HepG2 (cell line): ENCODE measurements at regions not wholly inside any gene's neighbourhood (a gene's known extent, or its start where the extent isn't known, plus 50 kb on each side); places are given as distances from the start of the nearest gene placed in this dataset.

Source experiments
- ATAC-seq: fragments of 200-7000 bp; cut with Tn5 transposase; 3 replicates; pipeline ENCODE4 v1.9.1; 2020; ENCODE audit warnings: mild to moderate bottlenecking, moderate library complexity
- BruUV-seq: library from RNA; stranded (reverse); fragments of 400-500 nt; replicated peaks from 2 replicates; lab custom pipeline; 2021; lab: Mats Ljungman, UMichigan
- CTCF ChIA-PET: fragments of 300-600 bp; formaldehyde crosslinking; extraction: SDS; loops from one replicate; lab custom pipeline; 2021; ENCODE audit warnings: low total read pairs, inconsistent platforms, low intra/inter-chr PET ratio; lab: Yijun Ruan, JAX
- POLR2A ChIA-PET: fragments of 350-600 bp; sonication (Branson Sonifier 250); formaldehyde crosslinking; loops from one replicate; lab custom pipeline; 2020; ENCODE audit warnings: antibody characterized with exemption, inconsistent platforms; lab: Yijun Ruan, JAX
- DNase-seq: peaks from one replicate; pipeline ENCODE4 v3.0.0-alpha.2; 2015; ENCODE audit warnings: low spot score
- FAIRE-seq: peaks from 3 replicates; lab custom pipeline; 2011; peaks lifted over from hg19 to GRCh38; lab: Jason Lieb, UNC
- H2AFZ ChIP-seq: one replicate; pipeline ENCODE4 v1.6.1; 2011; ENCODE audit warnings: low read length, inconsistent platforms
- H3K27ac ChIP-seq: fragments of 300-600 bp; 3 replicates; pipeline ENCODE4 v1.8.0; 2011; ENCODE audit warnings: mixed run types, mild to moderate bottlenecking, mixed read lengths, low read length, inconsistent platforms; ENCODE audit not compliant: insufficient read depth; ENCODE audit errors: extremely low read length
- H3K27me3 ChIP-seq, 2 experiments: fragments of 200-600 bp in 1 of 2; 2 replicates in 1 of 2; 3 replicates in 1 of 2; pipeline versions ENCODE4 v1.6.0 to v1.8.0; 2011; ENCODE audit warnings: low read length in 2 of 2, mild to moderate bottlenecking in 2 of 2, moderate library complexity in 2 of 2, inconsistent platforms in 1 of 2; ENCODE audit not compliant: insufficient read depth in 2 of 2, control insufficient read depth in 1 of 2
- H3K36me3 ChIP-seq, 2 experiments: fragments of 200-600 bp in 1 of 2; replicated peaks in 1 of 2; 2 replicates in 1 of 2; 3 replicates in 1 of 2; pipeline versions ENCODE4 v1.5.1 to v1.8.0; 2011; ENCODE audit warnings: low read length in 2 of 2, inconsistent platforms in 1 of 2; ENCODE audit not compliant: insufficient read depth in 2 of 2, control insufficient read depth in 1 of 2
- H3K4me1 ChIP-seq: 2 replicates; pipeline ENCODE4 v1.5.1; 2012; ENCODE audit warnings: low read length, inconsistent platforms; ENCODE audit not compliant: insufficient read depth
- H3K4me2 ChIP-seq: 2 replicates; pipeline ENCODE4 v1.6.0; 2011; ENCODE audit warnings: low read depth, low read length, inconsistent platforms
- H3K4me3 ChIP-seq, 3 experiments: fragments of 200-600 bp in 1 of 3; sonication (generic), shearing (Covaris generic) in 1 of 3; replicated peaks in 1 of 3; 2 replicates each; pipeline ENCODE4 v1.5.1; 2011 to 2016; ENCODE audit warnings: low read length in 3 of 3, inconsistent platforms in 2 of 3, low read depth in 2 of 3, mild to moderate bottlenecking in 2 of 3, control low read depth in 1 of 3, mixed read lengths in 1 of 3; ENCODE audit not compliant: insufficient read depth in 1 of 3
- H3K79me2 ChIP-seq: one replicate; pipeline ENCODE4 v1.6.1; 2011; ENCODE audit warnings: low read length, inconsistent platforms; ENCODE audit not compliant: insufficient read depth
- H3K9ac ChIP-seq: 2 replicates; pipeline ENCODE4 v1.6.0; 2011; ENCODE audit warnings: mild to moderate bottlenecking, low read depth, low read length, inconsistent platforms; ENCODE audit not compliant: insufficient read depth
- H3K9me3 ChIP-seq: 2 replicates; pipeline ENCODE4 v1.5.1; 2012; ENCODE audit warnings: mild to moderate bottlenecking, low read length
- H4K20me1 ChIP-seq: 2 replicates; pipeline ENCODE4 v1.6.0; 2011; ENCODE audit warnings: inconsistent platforms, mild to moderate bottlenecking, low read length, moderate library complexity; ENCODE audit not compliant: insufficient read depth
- ATF7 ChIP-seq, 2 experiments: fragments of 450-650 bp in 1 of 2; sonication (generic) in 1 of 2; formaldehyde crosslinking in 1 of 2; IDR thresholded peaks; 2 replicates each; pipeline versions ENCODE4 v1.4.0 to v1.6.1; 2016 to 2020; ENCODE audit warnings: antibody characterized with exemption in 1 of 2, mild to moderate bottlenecking in 1 of 2, missing genetic modification reagents in 1 of 2
- DR1 ChIP-seq: sonication (generic); formaldehyde crosslinking; IDR thresholded peaks from 2 replicates; pipeline ENCODE4 v1.8.0; 2021; ENCODE audit warnings: mild to moderate bottlenecking, missing genetic modification reagents, inconsistent platforms
- FIP1L1 ChIP-seq: fragments of 200-400 bp; formaldehyde crosslinking; IDR thresholded peaks from 2 replicates; pipeline ENCODE4 v1.6.1; 2018; ENCODE audit warnings: low read depth, mild to moderate bottlenecking, low read length, moderate library complexity, borderline replicate concordance; ENCODE audit not compliant: insufficient read depth
- GLMP ChIP-seq: sonication (generic); formaldehyde crosslinking; IDR thresholded peaks from 2 replicates; pipeline ENCODE4 v1.9.0; 2021; ENCODE audit warnings: missing genetic modification reagents, mild to moderate bottlenecking, borderline replicate concordance
- MEF2D ChIP-seq: sonication (generic); formaldehyde crosslinking; IDR thresholded peaks from 2 replicates; pipeline ENCODE4 v1.5.1; 2020; ENCODE audit warnings: mild to moderate bottlenecking, missing genetic modification reagents
- MLXIP ChIP-seq: sonication (generic); formaldehyde crosslinking; IDR thresholded peaks from 2 replicates; pipeline ENCODE4 v1.9.0; 2021; ENCODE audit warnings: missing genetic modification reagents, borderline replicate concordance
- SP2 ChIP-seq: sonication (generic); formaldehyde crosslinking; IDR thresholded peaks from 2 replicates; pipeline ENCODE4 v1.5.1; 2020; ENCODE audit warnings: mild to moderate bottlenecking, missing genetic modification reagents
- TFE3 ChIP-seq: IDR thresholded peaks from 2 replicates; pipeline ENCODE4 v1.6.1; 2016
- ZBTB26 ChIP-seq: IDR thresholded peaks from 2 replicates; pipeline ENCODE4 v1.6.1; 2016; ENCODE audit warnings: missing compliant biosample characterization, missing genetic modification reagents, borderline replicate concordance
- ZEB1 ChIP-seq: IDR thresholded peaks from 2 replicates; pipeline ENCODE4 v1.6.1; 2012; ENCODE audit warnings: mild to moderate bottlenecking, low read depth, inconsistent platforms; ENCODE audit not compliant: insufficient replicate concordance
- ZFP82 ChIP-seq: sonication (generic); formaldehyde crosslinking; IDR thresholded peaks from 2 replicates; pipeline ENCODE4 v1.5.1; 2020; ENCODE audit warnings: mild to moderate bottlenecking, missing genetic modification reagents, borderline replicate concordance
- ZNF121 ChIP-seq: sonication (generic); formaldehyde crosslinking; IDR thresholded peaks from 2 replicates; pipeline ENCODE4 v1.5.0; 2020; ENCODE audit warnings: mild to moderate bottlenecking, missing genetic modification reagents
- ZNF230 ChIP-seq: sonication (generic); formaldehyde crosslinking; IDR thresholded peaks from 2 replicates; pipeline ENCODE4 v1.4.0; 2020; ENCODE audit warnings: mild to moderate bottlenecking, missing genetic modification reagents
- WGBS: methylation state at CpG from one replicate; pipeline ENCODE4 v1.1.6; 2017; ENCODE audit warnings: low lambda C conversion rate; 5-methylcytosine and 5-hydroxymethylcytosine counted together
- in situ Hi-C: cut with HindIII; loops from 2 replicates; pipeline ENCODE4 v1.10.0; 2017; ENCODE audit warnings: low pct_unique_long_range_greater_than_20kb; ENCODE audit not compliant: extremely low pct_ligation_motif_present
- intact Hi-C: fragments of 100-400 bp; cut with micrococcal nuclease; formaldehyde crosslinking; loops from one replicate; pipeline ENCODE4 v1.10.0; 2022; ENCODE audit not compliant: unreplicated experiment

GRCh38 chr5:110957934-110958333 lies 113.6 kb upstream of the TSLP start:
- no peak for FAIRE-seq
- no TSS peak for BruUV-seq

GRCh38 chr5:110963495-110963894 lies 108.0 kb upstream of the TSLP start:
- Histone ChIP-seq H3K4me3 (no peak overlapping the region), H4K20me1 (no peaks in the 10 kb centered on the region), H2AFZ (no peak overlapping the region), H3K79me2 (no peaks in the 10 kb centered on the region), H3K27me3 (no peaks in the 10 kb centered on the region), H3K4me1 (no peaks in the 10 kb centered on the region), H3K27ac (no peak overlapping the region), H3K36me3 (no peaks in the 10 kb centered on the region), H3K9ac (no peak overlapping the region), H3K4me2 (no peak overlapping the region), H3K9me3 (no peaks in the 10 kb centered on the region)
- FAIRE-seq (no peak), ATAC-seq (no peak), DNase-seq (no peak)
- WGBS = 0% methylated on average over 3 of the region's 3 CpGs
- intact Hi-C loops = no loop called here
- CTCF ChIA-PET = no interaction called here
- no TSS peak for BruUV-seq
- in situ Hi-C loops = no loop called here
- POLR2A ChIA-PET = no interaction called here
- TF ChIP-seq GLMP (CRISPR knock-in tag) (no peak), MLXIP (no peak), ZBTB26 (CRISPR knock-in tag) (no peak), ZEB1 (no peak), ZNF121 (CRISPR knock-in tag) (no peak), SP2 (CRISPR knock-in tag) (no peak)

More at GRCh38 chr5:110957934-110958333, 113.6 kb upstream of the TSLP start:
- ChIA-PET POLR2A (no interaction called here), CTCF (no interaction called here)
- in situ Hi-C loops (no loop called here), intact Hi-C loops (no loop called here)
- TF ChIP-seq ZNF230 (CRISPR knock-in tag) (no peak), DR1 (CRISPR knock-in tag) (no peak), ZFP82 (CRISPR knock-in tag) (no peak), TFE3 (CRISPR knock-in tag) (no peak), MEF2D (CRISPR knock-in tag) (no peak), FIP1L1 (no peak), ATF7 (IDR thresholded peaks at IDR 0.05) (peak; percentile 34; the same call in 1 of the 2 replicates), ATF7 (CRISPR knock-in tag; IDR thresholded peaks at IDR 0.05) (no peak)
- DNase-seq (no peak), ATAC-seq (no peak)
- H3K4me3 ChIP-seq = no peak overlapping the region
- no peak overlapping the region for H3K9ac ChIP-seq
- no peaks in the 10 kb centered on the region for H3K27me3 ChIP-seq
- no peak overlapping the region for H3K4me2 ChIP-seq
- no peak overlapping the region for H3K27ac ChIP-seq
- no peak overlapping the region for H2AFZ ChIP-seq
- no peaks in the 10 kb centered on the region for H3K4me1 ChIP-seq
- no peaks in the 10 kb centered on the region for H4K20me1 ChIP-seq
- no peaks in the 10 kb centered on the region for H3K79me2 ChIP-seq
- 0% methylated on average over 2 of the region's 2 CpGs for WGBS
- no peaks in the 10 kb centered on the region for H3K36me3 ChIP-seq
- H3K9me3 ChIP-seq = no peaks in the 10 kb centered on the region
